ENCODE measurements at regions not wholly inside any gene's neighbourhood (a gene's known extent, or its start where the extent isn't known, plus 50 kb on each side); places are given as distances from the start of the nearest gene placed in this dataset.

GRCh38 chr1:230552880-230553279 lies 89.4 kb upstream of the COG2 start:
- TF ChIP-seq CTCF (IDR thresholded peaks at IDR 0.05) = no peak
- no peak for TF ChIP-seq POLR2A (IDR thresholded peaks at IDR 0.05; ENCODE audit: low read depth)
